HepG2 (cell line): ENCODE measurements at regions not wholly inside any gene's neighbourhood (a gene's known extent, or its start where the extent isn't known, plus 50 kb on each side); places are given as distances from the start of the nearest gene placed in this dataset.

Experiments
- ATAC-seq: fragments of 200-7000 bp; cut with Tn5 transposase; 3 replicates; pipeline ENCODE4 v1.9.1; 2020; ENCODE audit warnings: mild to moderate bottlenecking, moderate library complexity
- BruUV-seq: library from RNA; stranded (reverse); fragments of 400-500 nt; replicated peaks from 2 replicates; lab custom pipeline; 2021; lab: Mats Ljungman, UMichigan
- CTCF ChIA-PET: fragments of 300-600 bp; formaldehyde crosslinking; extraction: SDS; loops from one replicate; lab custom pipeline; 2021; ENCODE audit warnings: low total read pairs, inconsistent platforms, low intra/inter-chr PET ratio; lab: Yijun Ruan, JAX
- POLR2A ChIA-PET: fragments of 350-600 bp; sonication (Branson Sonifier 250); formaldehyde crosslinking; loops from one replicate; lab custom pipeline; 2020; ENCODE audit warnings: antibody characterized with exemption, inconsistent platforms; lab: Yijun Ruan, JAX
- DNase-seq: peaks from one replicate; pipeline ENCODE4 v3.0.0-alpha.2; 2015; ENCODE audit warnings: low spot score
- FAIRE-seq: peaks from 3 replicates; lab custom pipeline; 2011; peaks lifted over from hg19 to GRCh38; lab: Jason Lieb, UNC
- H2AFZ ChIP-seq: one replicate; pipeline ENCODE4 v1.6.1; 2011; ENCODE audit warnings: low read length, inconsistent platforms
- H3K27ac ChIP-seq: fragments of 300-600 bp; 3 replicates; pipeline ENCODE4 v1.8.0; 2011; ENCODE audit warnings: mixed run types, mild to moderate bottlenecking, mixed read lengths, low read length, inconsistent platforms; ENCODE audit not compliant: insufficient read depth; ENCODE audit errors: extremely low read length
- H3K27me3 ChIP-seq, 2 experiments: fragments of 200-600 bp in 1 of 2; 2 replicates in 1 of 2; 3 replicates in 1 of 2; pipeline versions ENCODE4 v1.6.0 to v1.8.0; 2011; ENCODE audit warnings: low read length in 2 of 2, mild to moderate bottlenecking in 2 of 2, moderate library complexity in 2 of 2, inconsistent platforms in 1 of 2; ENCODE audit not compliant: insufficient read depth in 2 of 2, control insufficient read depth in 1 of 2
- H3K36me3 ChIP-seq, 2 experiments: fragments of 200-600 bp in 1 of 2; replicated peaks in 1 of 2; 2 replicates in 1 of 2; 3 replicates in 1 of 2; pipeline versions ENCODE4 v1.5.1 to v1.8.0; 2011; ENCODE audit warnings: low read length in 2 of 2, inconsistent platforms in 1 of 2; ENCODE audit not compliant: insufficient read depth in 2 of 2, control insufficient read depth in 1 of 2
- H3K4me1 ChIP-seq: 2 replicates; pipeline ENCODE4 v1.5.1; 2012; ENCODE audit warnings: low read length, inconsistent platforms; ENCODE audit not compliant: insufficient read depth
- H3K4me2 ChIP-seq: 2 replicates; pipeline ENCODE4 v1.6.0; 2011; ENCODE audit warnings: low read depth, low read length, inconsistent platforms
- H3K4me3 ChIP-seq, 3 experiments: fragments of 200-600 bp in 1 of 3; sonication (generic), shearing (Covaris generic) in 1 of 3; replicated peaks in 1 of 3; 2 replicates each; pipeline ENCODE4 v1.5.1; 2011 to 2016; ENCODE audit warnings: low read length in 3 of 3, inconsistent platforms in 2 of 3, low read depth in 2 of 3, mild to moderate bottlenecking in 2 of 3, control low read depth in 1 of 3, mixed read lengths in 1 of 3; ENCODE audit not compliant: insufficient read depth in 1 of 3
- H3K79me2 ChIP-seq: one replicate; pipeline ENCODE4 v1.6.1; 2011; ENCODE audit warnings: low read length, inconsistent platforms; ENCODE audit not compliant: insufficient read depth
- H3K9ac ChIP-seq: 2 replicates; pipeline ENCODE4 v1.6.0; 2011; ENCODE audit warnings: mild to moderate bottlenecking, low read depth, low read length, inconsistent platforms; ENCODE audit not compliant: insufficient read depth
- H3K9me3 ChIP-seq: 2 replicates; pipeline ENCODE4 v1.5.1; 2012; ENCODE audit warnings: mild to moderate bottlenecking, low read length
- H4K20me1 ChIP-seq: 2 replicates; pipeline ENCODE4 v1.6.0; 2011; ENCODE audit warnings: inconsistent platforms, mild to moderate bottlenecking, low read length, moderate library complexity; ENCODE audit not compliant: insufficient read depth
- BCLAF1 ChIP-seq: fragments of 450-650 bp; IDR thresholded peaks from 2 replicates; pipeline ENCODE4 v1.6.1; 2017; ENCODE audit warnings: mild to moderate bottlenecking
- HNRNPL ChIP-seq: fragments of 200-400 bp; formaldehyde crosslinking; IDR thresholded peaks from 2 replicates; pipeline ENCODE4 v1.6.1; 2017; ENCODE audit warnings: mild to moderate bottlenecking, low read depth, low read length
- MEIS1 ChIP-seq: sonication (generic); formaldehyde crosslinking; IDR thresholded peaks from 2 replicates; pipeline ENCODE4 v1.9.0; 2021; ENCODE audit warnings: mild to moderate bottlenecking, missing genetic modification reagents, moderate library complexity, borderline replicate concordance
- RAD21 ChIP-seq: fragments of 450-650 bp; formaldehyde crosslinking; IDR thresholded peaks from 2 replicates; pipeline ENCODE4 v1.5.0; 2020; ENCODE audit warnings: mild to moderate bottlenecking
- SAP130 ChIP-seq: IDR thresholded peaks from 2 replicates; pipeline ENCODE4 v1.6.1; 2016; ENCODE audit warnings: low read depth
- SCMH1 ChIP-seq: sonication (generic); formaldehyde crosslinking; IDR thresholded peaks from 2 replicates; pipeline ENCODE4 v1.9.0; 2021; ENCODE audit warnings: missing genetic modification reagents, mild to moderate bottlenecking, borderline replicate concordance
- ZBED4 ChIP-seq: sonication (generic); formaldehyde crosslinking; IDR thresholded peaks from 2 replicates; pipeline ENCODE4 v1.4.0; 2020; ENCODE audit warnings: missing genetic modification reagents, borderline replicate concordance
- ZFAT ChIP-seq: sonication (generic); formaldehyde crosslinking; conservative IDR thresholded peaks from 2 replicates; pipeline ENCODE4 v1.8.1; 2023; ENCODE audit warnings: missing genetic modification reagents, inconsistent platforms
- ZNF431 ChIP-seq: sonication (generic); formaldehyde crosslinking; IDR thresholded peaks from 2 replicates; pipeline ENCODE4 v1.9.0; 2022; ENCODE audit warnings: missing genetic modification reagents, low read depth, mild to moderate bottlenecking, borderline replicate concordance
- ZNF660 ChIP-seq: sonication (generic); formaldehyde crosslinking; IDR thresholded peaks from 2 replicates; pipeline ENCODE4 v1.5.1; 2020; ENCODE audit warnings: mild to moderate bottlenecking, low read depth, missing genetic modification reagents, borderline replicate concordance
- ZNF83 ChIP-seq: sonication (generic); formaldehyde crosslinking; IDR thresholded peaks from 2 replicates; pipeline ENCODE4 v1.4.0; 2020; ENCODE audit warnings: missing genetic modification reagents, mild to moderate bottlenecking, borderline replicate concordance
- WGBS: methylation state at CpG from one replicate; pipeline ENCODE4 v1.1.6; 2017; ENCODE audit warnings: low lambda C conversion rate; 5-methylcytosine and 5-hydroxymethylcytosine counted together
- in situ Hi-C: cut with HindIII; loops from 2 replicates; pipeline ENCODE4 v1.10.0; 2017; ENCODE audit warnings: low pct_unique_long_range_greater_than_20kb; ENCODE audit not compliant: extremely low pct_ligation_motif_present
- intact Hi-C: fragments of 100-400 bp; cut with micrococcal nuclease; formaldehyde crosslinking; loops from one replicate; pipeline ENCODE4 v1.10.0; 2022; ENCODE audit not compliant: unreplicated experiment
- TF ChIP-seq, protein P1 (sequence below): sonication (generic); formaldehyde crosslinking; IDR thresholded peaks from 2 replicates; pipeline ENCODE4 v1.4.0; 2020; ENCODE audit warnings: missing genetic modification reagents, mild to moderate bottlenecking, borderline replicate concordance
- TF ChIP-seq, protein P2 (sequence below): sonication (generic); formaldehyde crosslinking; IDR thresholded peaks from 2 replicates; pipeline ENCODE4 v1.8.0; 2022; ENCODE audit warnings: missing genetic modification reagents, low read depth, mild to moderate bottlenecking, borderline replicate concordance

DNA sequence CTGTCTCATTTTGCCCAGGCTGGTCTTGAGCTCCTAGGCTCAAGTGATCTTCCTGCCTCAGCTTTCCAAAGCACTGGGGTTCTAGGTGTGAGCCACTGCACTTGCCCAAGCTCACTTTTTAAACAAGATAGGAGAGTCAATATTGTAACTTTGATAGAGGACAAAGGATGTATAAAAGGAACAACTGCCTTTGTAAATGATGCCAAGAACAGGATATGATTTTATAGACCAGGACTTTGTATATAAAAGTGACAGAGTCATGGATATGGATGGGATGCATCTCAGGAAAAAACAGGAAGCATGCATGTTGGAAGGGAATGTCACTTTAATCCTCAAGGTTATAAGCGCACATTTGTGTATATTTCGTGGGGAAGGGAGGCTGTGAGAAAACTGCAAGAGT lies 338.4 kb downstream of the PRL start:
- DNase-seq (no peak), FAIRE-seq (no peak), ATAC-seq (no peak)
- H2AFZ ChIP-seq: no peak overlapping the region
- no peak overlapping the region for H3K27ac ChIP-seq
- H3K4me1 ChIP-seq: 0 out of 2 replicates have a peak, but pooled peaks cover 6% of the 10 kb centered on the region
- H3K9ac ChIP-seq: no peak overlapping the region
- no TSS peak for BruUV-seq
- ChIA-PET POLR2A (no interaction called here), CTCF (no interaction called here)
- WGBS: 3% methylated on average over 2 of the region's 2 CpGs
- in situ Hi-C loops: no loop called here
- no peaks in the 10 kb centered on the region for H3K9me3 ChIP-seq
- H3K27me3 ChIP-seq: no peaks in the 10 kb centered on the region
- H3K4me3 ChIP-seq: no peak overlapping the region
- no peaks in the 10 kb centered on the region for H3K36me3 ChIP-seq
- H4K20me1 ChIP-seq: no peaks in the 10 kb centered on the region
- intact Hi-C loops: no loop called here
- H3K79me2 ChIP-seq: no peaks in the 10 kb centered on the region
- H3K4me2 ChIP-seq: no peak overlapping the region
- TF ChIP-seq ZNF431 (CRISPR knock-in tag) (no peak), ZNF660 (CRISPR knock-in tag) (no peak), SCMH1 (CRISPR knock-in tag) (no peak), ZFAT (CRISPR knock-in tag) (no peak), ZNF83 (CRISPR knock-in tag) (no peak), RAD21 (CRISPR knock-in tag) (no peak), ZBED4 (CRISPR knock-in tag) (no peak), SAP130 (no peak), HNRNPL (no peak), MEIS1 (no peak), BCLAF1 (no peak)
- TF ChIP-seq, protein P1, sequence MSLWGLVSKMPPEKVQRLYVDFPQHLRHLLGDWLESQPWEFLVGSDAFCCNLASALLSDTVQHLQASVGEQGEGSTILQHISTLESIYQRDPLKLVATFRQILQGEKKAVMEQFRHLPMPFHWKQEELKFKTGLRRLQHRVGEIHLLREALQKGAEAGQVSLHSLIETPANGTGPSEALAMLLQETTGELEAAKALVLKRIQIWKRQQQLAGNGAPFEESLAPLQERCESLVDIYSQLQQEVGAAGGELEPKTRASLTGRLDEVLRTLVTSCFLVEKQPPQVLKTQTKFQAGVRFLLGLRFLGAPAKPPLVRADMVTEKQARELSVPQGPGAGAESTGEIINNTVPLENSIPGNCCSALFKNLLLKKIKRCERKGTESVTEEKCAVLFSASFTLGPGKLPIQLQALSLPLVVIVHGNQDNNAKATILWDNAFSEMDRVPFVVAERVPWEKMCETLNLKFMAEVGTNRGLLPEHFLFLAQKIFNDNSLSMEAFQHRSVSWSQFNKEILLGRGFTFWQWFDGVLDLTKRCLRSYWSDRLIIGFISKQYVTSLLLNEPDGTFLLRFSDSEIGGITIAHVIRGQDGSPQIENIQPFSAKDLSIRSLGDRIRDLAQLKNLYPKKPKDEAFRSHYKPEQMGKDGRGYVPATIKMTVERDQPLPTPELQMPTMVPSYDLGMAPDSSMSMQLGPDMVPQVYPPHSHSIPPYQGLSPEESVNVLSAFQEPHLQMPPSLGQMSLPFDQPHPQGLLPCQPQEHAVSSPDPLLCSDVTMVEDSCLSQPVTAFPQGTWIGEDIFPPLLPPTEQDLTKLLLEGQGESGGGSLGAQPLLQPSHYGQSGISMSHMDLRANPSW (CRISPR knock-in tag): no peak
- TF ChIP-seq, protein P2, sequence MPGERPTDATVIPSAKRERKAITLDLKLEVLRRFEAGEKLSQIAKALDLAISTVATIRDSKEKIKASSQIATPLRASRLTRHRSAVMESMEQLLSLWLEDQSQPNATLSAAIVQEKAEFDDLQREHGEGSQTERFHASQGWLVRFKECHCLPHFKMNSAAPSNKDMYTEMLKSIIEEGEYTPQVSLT: no peak
